Erythroblast (primary cell): ENCODE measurements at regions not wholly inside any gene's neighbourhood (a gene's known extent, or its start where the extent isn't known, plus 50 kb on each side); places are given as distances from the start of the nearest gene placed in this dataset.

ENCODE experiments used
- DNase-seq, 2 experiments: peaks; one replicate each; lab custom pipeline; 2025; lab: John Stamatoyannopoulos, UW
- GATA1 ChIP-seq: IDR thresholded peaks from 2 replicates; pipeline ENCODE4 v1.6.1; 2011; ENCODE audit warnings: low read depth, mild to moderate bottlenecking, control low read depth, low read length, moderate library complexity
- POLR2A ChIP-seq: IDR thresholded peaks from 2 replicates; pipeline ENCODE4 v1.6.1; 2011; ENCODE audit warnings: mild to moderate bottlenecking, low read length

DNA sequence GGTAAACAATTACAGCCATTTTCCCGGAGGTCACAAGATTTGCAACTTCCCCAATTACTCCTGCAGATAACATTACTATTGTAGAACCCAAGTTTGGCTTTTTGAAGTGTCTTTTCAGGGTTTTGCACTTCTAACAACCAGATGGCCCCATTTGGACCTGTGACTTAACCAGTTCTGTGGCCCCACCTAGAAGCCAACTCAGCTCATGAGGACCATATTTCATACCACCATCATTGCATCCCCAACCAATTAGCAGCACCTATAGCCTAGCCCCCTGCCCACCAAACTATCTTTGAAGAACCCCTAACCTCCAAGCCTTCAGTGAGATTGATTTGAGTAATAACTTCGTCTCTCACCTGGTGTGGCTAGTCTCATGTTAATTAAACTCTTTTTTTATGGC is 51.3 kb upstream of the WDR11 start:
- no peak for TF ChIP-seq POLR2A
- TF ChIP-seq GATA1: no peak
- DNase-seq: no peak

DNA sequence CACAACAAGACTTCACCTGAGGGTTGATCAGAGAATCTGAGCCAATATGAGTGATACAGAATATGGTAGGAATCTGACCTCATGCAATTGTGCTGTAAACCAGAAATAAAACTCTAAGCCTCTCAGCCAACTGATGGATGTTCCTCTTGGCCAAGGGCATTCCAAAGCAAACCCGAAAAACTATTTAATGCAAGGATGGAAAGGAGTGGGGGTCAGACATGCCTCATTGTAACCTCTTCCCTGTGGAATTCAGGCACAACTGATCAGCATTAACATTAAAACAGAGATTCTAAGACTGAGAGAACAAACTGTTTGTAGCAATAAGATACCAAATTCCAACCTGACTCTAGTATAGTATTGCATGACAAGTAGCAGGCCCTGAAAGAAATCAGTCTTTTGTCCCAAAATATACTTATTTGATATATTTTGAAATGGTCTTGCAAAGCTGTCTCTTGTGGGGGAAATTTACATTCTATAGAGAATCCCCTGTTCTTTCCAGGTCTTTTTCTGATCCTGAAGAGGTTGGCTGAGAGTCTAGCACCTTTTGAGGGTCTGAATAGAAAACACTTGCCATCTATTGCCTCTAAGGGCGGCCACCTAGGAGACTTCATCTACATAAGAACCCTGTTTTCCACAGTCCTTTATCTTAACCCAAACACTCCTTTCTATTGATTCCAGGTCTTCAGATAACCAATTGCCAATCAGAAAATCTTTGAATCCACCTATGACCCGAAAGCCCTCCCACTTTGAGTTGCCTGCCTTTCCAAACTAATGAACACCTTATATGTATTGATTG is 50.4 kb upstream of the WDR11 start:
- no peak for DNase-seq
- TF ChIP-seq GATA1 (no peak), POLR2A (no peak)
